Right atrium auricular region (tissue), 2 donors: ENCODE measurements at regions not wholly inside any gene's neighbourhood (a gene's known extent, or its start where the extent isn't known, plus 50 kb on each side); places are given as distances from the start of the nearest gene placed in this dataset.

Source experiments
- DNase-seq: peaks from one replicate; pipeline ENCODE4 v3.0.0-alpha.2; 2019; ENCODE audit warnings: low spot score
- H3K27ac ChIP-seq, 2 donors: fragments of 200-600 bp; sonication (generic); 1 replicate in 1 of 2; 2 replicates in 1 of 2; pipeline ENCODE4 v1.5.1; 2016 to 2019
- H3K27me3 ChIP-seq, 2 donors: fragments of 200-600 bp; sonication (generic); one replicate each; pipeline versions ENCODE4 v1.5.1 to v1.6.0; 2017 to 2019
- H3K36me3 ChIP-seq: fragments of 200-600 bp; sonication (generic); one replicate; pipeline ENCODE4 v1.5.1; 2016
- H3K4me1 ChIP-seq, 2 donors: fragments of 200-600 bp; sonication (generic); one replicate each; pipeline versions ENCODE4 v1.5.1 to v1.6.0; 2017 to 2019
- H3K4me3 ChIP-seq, 2 donors: fragments of 200-600 bp; sonication (generic); 1 replicate in 1 of 2; 2 replicates in 1 of 2; pipeline ENCODE4 v1.5.1; 2017 to 2019; ENCODE audit warnings: mild to moderate bottlenecking in 1 of 2, moderate library complexity in 1 of 2
- H3K9me3 ChIP-seq, 2 donors: fragments of 200-600 bp; sonication (generic); one replicate each; pipeline ENCODE4 v1.5.1; 2019
- CTCF ChIP-seq, 2 donors: fragments of 200-600 bp; sonication (generic); IDR thresholded peaks; one replicate each; pipeline ENCODE4 v1.5.1; 2019; ENCODE audit warnings: antibody characterized with exemption in 2 of 2

GRCh38 chr11:80613655-80614054, 1172.8 kb upstream of the TENM4 start:
- no peak overlapping the region for H3K27ac ChIP-seq
- no peaks in the 10 kb centered on the region for H3K36me3 ChIP-seq
- no peaks in the 10 kb centered on the region for H3K9me3 ChIP-seq
- no peak for DNase-seq
- no peaks in the 10 kb centered on the region for H3K4me1 ChIP-seq
- H3K27me3 ChIP-seq: no peaks in the 10 kb centered on the region
- TF ChIP-seq CTCF (IDR thresholded peaks at IDR 0.05): no peak
- no peak overlapping the region for H3K4me3 ChIP-seq

- no peak overlapping the region for H3K27ac ChIP-seq
- H3K9me3 ChIP-seq: no peaks in the 10 kb centered on the region
- no peaks in the 10 kb centered on the region for H3K36me3 ChIP-seq
Measured at GRCh38 chr11:80610516-80610915, 1169.7 kb upstream of the TENM4 start.

GRCh38 chr11:80603472-80603871, 1162.6 kb upstream of the TENM4 start:
- DNase-seq: no peak
- H3K36me3 ChIP-seq: no peaks in the 10 kb centered on the region
- no peaks in the 10 kb centered on the region for H3K9me3 ChIP-seq
- TF ChIP-seq CTCF (IDR thresholded peaks at IDR 0.05): no peak
- H3K27me3 ChIP-seq: no peaks in the 10 kb centered on the region
- no peaks in the 10 kb centered on the region for H3K4me1 ChIP-seq
- no peak overlapping the region for H3K4me3 ChIP-seq
- H3K27ac ChIP-seq: no peak overlapping the region

More at GRCh38 chr11:80610516-80610915, 1169.7 kb upstream of the TENM4 start:
- Histone ChIP-seq H3K4me1 (no peaks in the 10 kb centered on the region), H3K27me3 (no peaks in the 10 kb centered on the region), H3K4me3 (no peak overlapping the region)
- no peak for TF ChIP-seq CTCF (IDR thresholded peaks at IDR 0.05)
- no peak for DNase-seq

- no peak overlapping the region for H3K4me3 ChIP-seq
- H3K27ac ChIP-seq: no peak overlapping the region
- TF ChIP-seq CTCF (IDR thresholded peaks at IDR 0.05): no peak
Measured at GRCh38 chr11:80598905-80599304, 1158.1 kb upstream of the TENM4 start.

GRCh38 chr11:80596291-80596810, 1155.5 kb upstream of the TENM4 start:
- TF ChIP-seq CTCF (IDR thresholded peaks at IDR 0.05): no peak
- Histone ChIP-seq H3K4me3 (no peak overlapping the region), H3K27me3 (no peaks in the 10 kb centered on the region), H3K9me3 (no peaks in the 10 kb centered on the region), H3K27ac (no peak overlapping the region), H3K4me1 (no peaks in the 10 kb centered on the region), H3K36me3 (no peaks in the 10 kb centered on the region)
- no peak for DNase-seq

More at GRCh38 chr11:80598905-80599304, 1158.1 kb upstream of the TENM4 start:
- no peaks in the 10 kb centered on the region for H3K4me1 ChIP-seq
- no peaks in the 10 kb centered on the region for H3K36me3 ChIP-seq
- no peaks in the 10 kb centered on the region for H3K9me3 ChIP-seq
- no peak for DNase-seq
- H3K27me3 ChIP-seq: no peaks in the 10 kb centered on the region

GRCh38 chr11:80595011-80595410, 1154.2 kb upstream of the TENM4 start:
- Histone ChIP-seq H3K27me3 (no peaks in the 10 kb centered on the region), H3K4me1 (no peaks in the 10 kb centered on the region), H3K27ac (no peak overlapping the region), H3K9me3 (no peaks in the 10 kb centered on the region), H3K4me3 (no peak overlapping the region), H3K36me3 (no peaks in the 10 kb centered on the region)
- DNase-seq: no peak
- no peak for TF ChIP-seq CTCF (IDR thresholded peaks at IDR 0.05)
